Peyer's patch (tissue), 4 donors: ENCODE measurements at regions not wholly inside any gene's neighbourhood (a gene's known extent, or its start where the extent isn't known, plus 50 kb on each side); places are given as distances from the start of the nearest gene placed in this dataset.
"Not testable (repeated sequence)": the region's sequence is repeated elsewhere in the genome, so short reads cannot be mapped to it uniquely, and the experiment has no call there.

Source experiments
- CTCF ChIP-seq, 6 experiments: fragments of 450-650 bp in 4 of 6; fragments of 200-600 bp in 2 of 6; sonication (generic) in 1 of 6; IDR thresholded peaks; one replicate each; pipeline ENCODE4 v1.5.1; 2017 to 2019; ENCODE audit warnings: antibody characterized with exemption in 6 of 6, mild to moderate bottlenecking in 3 of 6, moderate library complexity in 1 of 6
- POLR2A ChIP-seq, 2 donors: fragments of 450-650 bp; IDR thresholded peaks; one replicate each; pipeline ENCODE4 v1.5.1; 2017; ENCODE audit warnings: antibody characterized with exemption in 2 of 2, mild to moderate bottlenecking in 2 of 2, moderate library complexity in 2 of 2

GRCh38 chr3:139194421-139194820 lies 149.4 kb upstream of the MRPS22 start:
- TF ChIP-seq CTCF, POLR2A (IDR thresholded peaks at IDR 0.05): not testable (repeated sequence)
